OCI-LY7 (cell line): ENCODE measurements at regions not wholly inside any gene's neighbourhood (a gene's known extent, or its start where the extent isn't known, plus 50 kb on each side); places are given as distances from the start of the nearest gene placed in this dataset.

ENCODE experiments used
- BruUV-seq: library from RNA; stranded (reverse); fragments of 400-500 nt; replicated peaks from 2 replicates; lab custom pipeline; 2021; lab: Mats Ljungman, UMichigan
- CTCF ChIA-PET: fragments of 300-600 bp; sonication (Branson Sonifier 250); formaldehyde crosslinking; loops from one replicate; lab custom pipeline; 2022; ENCODE audit warnings: antibody characterized with exemption; ENCODE audit not compliant: unreplicated experiment; lab: Charles Lee
- POLR2A ChIA-PET: fragments of 300-600 bp; sonication (Branson Sonifier 250); formaldehyde crosslinking; loops from one replicate; lab custom pipeline; 2022; ENCODE audit warnings: antibody characterized with exemption; lab: Charles Lee
- DNase-seq: peaks from one replicate; pipeline ENCODE4 v3.0.0-alpha.2; 2015; ENCODE audit warnings: low spot score
- H2AFZ ChIP-seq: fragments of 200-600 bp; sonication (generic), shearing (Covaris generic); 2 replicates; pipeline ENCODE4 v1.6.1; 2014; ENCODE audit warnings: mild to moderate bottlenecking, antibody characterized with exemption, low read length, moderate library complexity
- H3K27ac ChIP-seq: fragments of 200-600 bp; sonication (generic); 2 replicates; pipeline ENCODE4 v1.5.1; 2014; ENCODE audit warnings: mixed run types, low read depth, mild to moderate bottlenecking, moderate library complexity, low read length, inconsistent platforms; ENCODE audit not compliant: poor library complexity, severe bottlenecking
- H3K36me3 ChIP-seq: fragments of 200-600 bp; sonication (generic); 2 replicates; pipeline ENCODE4 v1.6.1; 2014; ENCODE audit warnings: mild to moderate bottlenecking, antibody characterized with exemption, low read length, moderate library complexity, mixed read lengths; ENCODE audit not compliant: insufficient read depth
- H3K4me1 ChIP-seq: fragments of 200-600 bp; sonication (generic); 2 replicates; pipeline ENCODE4 v1.5.1; 2014; ENCODE audit warnings: mild to moderate bottlenecking, low read length; ENCODE audit not compliant: insufficient read depth, poor library complexity, severe bottlenecking
- H3K4me2 ChIP-seq: fragments of 200-600 bp; sonication (generic); 2 replicates; pipeline ENCODE4 v1.6.1; 2014; ENCODE audit warnings: mild to moderate bottlenecking, low read length
- H3K4me3 ChIP-seq: fragments of 200-600 bp; sonication (generic); 2 replicates; pipeline ENCODE4 v1.5.1; 2014; ENCODE audit warnings: mild to moderate bottlenecking, low read depth, low read length; ENCODE audit not compliant: poor library complexity, severe bottlenecking
- H3K79me2 ChIP-seq: fragments of 200-600 bp; sonication (generic); 2 replicates; pipeline ENCODE4 v1.6.1; 2016; ENCODE audit warnings: low read depth, mild to moderate bottlenecking, low read length, moderate library complexity, mixed read lengths; ENCODE audit not compliant: insufficient read depth
- H3K9me2 ChIP-seq: fragments of 200-600 bp; sonication (generic); 2 replicates; pipeline ENCODE4 v1.6.1; 2016; ENCODE audit warnings: mild to moderate bottlenecking, low read length, mixed read lengths; ENCODE audit not compliant: insufficient read depth
- H3K9me3 ChIP-seq: fragments of 200-600 bp; sonication (generic); 2 replicates; pipeline ENCODE4 v1.6.1; 2014; ENCODE audit warnings: mild to moderate bottlenecking, mixed run types, low read length, mixed read lengths
- H4K20me1 ChIP-seq: fragments of 200-600 bp; sonication (generic); 2 replicates; pipeline ENCODE4 v1.6.1; 2014; ENCODE audit warnings: mild to moderate bottlenecking, antibody characterized with exemption, low read length, moderate library complexity, mixed read lengths; ENCODE audit not compliant: insufficient read depth
- CTCF ChIP-seq: fragments of 200-600 bp; sonication (generic); conservative IDR thresholded peaks from 2 replicates; pipeline ENCODE4 v1.5.1; 2014; ENCODE audit warnings: mild to moderate bottlenecking, antibody characterized with exemption, low read length, moderate library complexity, mixed read lengths
- EZH2phosphoT487 ChIP-seq: fragments of 200-600 bp; sonication (generic); IDR thresholded peaks from 2 replicates; pipeline ENCODE4 v1.6.1; 2018; ENCODE audit warnings: low read depth, borderline replicate concordance, mild to moderate bottlenecking, mixed run types, antibody characterized with exemption, low read length, moderate library complexity, mixed read lengths
- intact Hi-C: fragments of 100-400 bp; cut with micrococcal nuclease; formaldehyde crosslinking; loops from one replicate; pipeline ENCODE4 v1.10.0; 2022; ENCODE audit not compliant: unreplicated experiment

- Histone ChIP-seq H3K36me3 (no peaks in the 10 kb centered on the region), H3K9me3 (no peaks in the 10 kb centered on the region), H4K20me1 (no peaks in the 10 kb centered on the region), H3K4me3 (no peak overlapping the region), H3K4me2 (no peak overlapping the region), H2AFZ (no peak overlapping the region), H3K9me2 (no peaks in the 10 kb centered on the region), H3K79me2 (no peaks in the 10 kb centered on the region), H3K4me1 (no peaks in the 10 kb centered on the region), H3K27ac (no peak overlapping the region)
- TF ChIP-seq CTCF (no peak), EZH2phosphoT487 (no peak)
- no peak for DNase-seq
- POLR2A ChIA-PET, result interaction anchor here (0.6 to 1.1 kb wide), 3 partner anchors 43 to 217 kb away, joined by 3 read pairs; no protein-coding TSS in a partner anchor
- no TSS peak for BruUV-seq
- CTCF ChIA-PET, result no interaction called here
- intact Hi-C loops, result no loop called here
These were observed 1018.9 kb upstream of the ZEB2 start for GRCh38 chr2:145538661-145539350.

DNA sequence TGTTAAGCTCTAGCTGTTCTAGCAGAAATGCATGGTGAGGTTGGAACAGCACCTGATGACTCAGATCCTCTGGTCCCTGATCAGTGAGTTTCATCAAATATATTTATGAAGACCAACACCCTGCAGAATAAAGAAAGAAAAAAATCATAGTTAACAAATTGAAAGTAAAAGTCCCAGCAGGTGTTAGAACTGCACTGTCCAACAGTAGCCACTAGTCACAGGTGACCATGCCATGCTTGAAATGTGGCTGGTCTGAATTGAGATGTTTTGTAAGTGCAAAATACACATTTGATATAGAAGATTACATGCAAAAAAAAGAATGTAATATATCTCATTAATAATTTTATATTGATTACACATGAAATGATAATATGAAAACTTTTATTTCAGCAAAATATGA lies 1010.7 kb upstream of the ZEB2 start:
- no peaks in the 10 kb centered on the region for H3K9me3 ChIP-seq
- no TSS peak for BruUV-seq
- intact Hi-C loops, result no loop called here

More for the DNA sequence above, 1010.7 kb upstream of the ZEB2 start:
- Histone ChIP-seq H3K4me2 (no peak overlapping the region), H4K20me1 (no peaks in the 10 kb centered on the region), H3K4me1 (no peaks in the 10 kb centered on the region), H2AFZ (no peak overlapping the region), H3K27ac (no peak overlapping the region), H3K79me2 (no peaks in the 10 kb centered on the region), H3K4me3 (no peak overlapping the region), H3K9me2 (no peaks in the 10 kb centered on the region), H3K36me3 (no peaks in the 10 kb centered on the region)
- no peak for DNase-seq
- CTCF ChIA-PET, result no interaction called here
- TF ChIP-seq EZH2phosphoT487 (no peak), CTCF (no peak)
- POLR2A ChIA-PET, result interaction anchor here (1.9 kb wide), 1 partner anchor 17 kb away, joined by 7 read pairs; no protein-coding TSS in a partner anchor
